ENCODE measurements at regions not wholly inside any gene's neighbourhood (a gene's known extent, or its start where the extent isn't known, plus 50 kb on each side); places are given as distances from the start of the nearest gene placed in this dataset.
A peak's percentile ranks its signal among the peaks of the same experiment; 100 is the strongest.
"Not testable (repeated sequence)": the region's sequence is repeated elsewhere in the genome, so short reads cannot be mapped to it uniquely, and the experiment has no call there.

DNA sequence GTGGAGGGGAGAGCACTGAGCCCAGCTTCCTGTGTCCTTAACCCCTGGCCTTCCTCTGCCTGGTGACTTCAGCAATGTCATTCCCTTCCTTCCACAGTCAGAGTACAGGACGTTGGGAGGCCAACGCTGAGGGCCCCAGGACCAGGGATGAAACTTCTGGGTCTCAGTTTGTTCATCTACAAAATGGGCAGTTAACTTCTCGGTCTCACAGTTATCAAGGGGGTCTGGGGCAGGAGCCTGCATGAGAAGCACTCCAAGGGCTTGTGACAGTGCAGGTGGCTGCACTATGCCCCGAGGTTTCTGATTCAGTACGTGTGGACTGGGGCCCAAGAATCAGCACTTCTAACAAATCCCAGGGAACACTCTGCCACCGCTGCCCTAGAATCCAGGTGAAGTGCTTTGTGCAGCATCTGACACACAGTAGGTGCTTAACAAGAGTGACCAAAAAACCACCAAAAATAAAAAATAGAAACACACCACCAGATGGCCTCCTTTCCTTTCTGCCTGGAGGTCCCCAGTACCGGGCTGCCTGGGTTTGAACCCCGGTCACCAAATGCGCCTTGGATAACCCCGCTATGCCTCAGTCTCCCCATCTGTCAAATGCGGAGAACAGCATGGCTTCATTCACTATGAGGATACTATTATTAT lies 80.4 kb downstream of the RFLNA start:
- ATAC-seq (ENCODE audit: poor library complexity) (no peak), DNase-seq (no peak)
- intact Hi-C loops (cut with DNase I) = no loop called here

DNA sequence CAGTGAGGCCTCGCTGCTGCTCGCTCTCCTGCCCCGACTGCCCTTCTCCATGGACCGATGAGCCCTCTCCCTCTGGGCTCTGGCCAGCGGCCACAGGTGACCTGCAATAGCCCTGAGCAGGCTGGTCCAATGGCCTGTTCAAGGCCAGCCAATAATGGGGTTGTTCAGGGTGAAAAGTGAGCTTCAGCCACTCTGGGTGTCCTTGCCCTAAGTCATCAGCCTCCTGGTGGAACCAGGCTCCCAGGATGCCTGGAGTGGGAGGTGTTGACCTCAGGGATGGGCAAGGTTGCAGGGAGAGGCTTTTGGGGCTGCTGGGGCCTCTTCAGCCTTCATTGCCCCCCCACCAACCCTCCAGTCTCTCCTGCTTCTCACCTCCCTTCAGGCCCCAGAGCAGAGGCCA lies 79.7 kb downstream of the RFLNA start:
- intact Hi-C loops (cut with DNase I) = no loop called here
- ATAC-seq (ENCODE audit: poor library complexity) (no peak), DNase-seq (no peak)

DNA sequence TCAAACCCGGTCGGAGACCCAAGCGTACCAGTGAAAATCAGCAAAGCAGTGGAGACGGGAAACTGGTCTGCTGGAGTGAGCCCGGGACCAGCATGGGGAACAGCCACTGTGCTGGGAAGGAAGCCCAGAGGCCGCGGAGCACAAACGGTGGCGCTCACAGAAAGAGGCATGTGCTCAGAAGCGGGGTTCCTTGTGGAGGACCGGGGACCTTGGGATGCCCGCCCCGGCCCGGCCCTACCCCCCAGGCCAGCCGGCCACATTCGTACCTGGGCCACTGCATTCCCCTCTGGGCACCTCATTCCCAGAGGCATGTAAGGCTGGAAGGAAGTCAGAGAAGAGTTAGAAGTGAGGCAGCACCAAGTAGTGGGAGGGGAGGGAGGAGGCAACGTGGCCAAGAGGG lies 79.3 kb downstream of the RFLNA start:
- intact Hi-C loops (cut with DNase I) = no loop called here
- DNase-seq (no peak), ATAC-seq (ENCODE audit: poor library complexity) (no peak)

DNA sequence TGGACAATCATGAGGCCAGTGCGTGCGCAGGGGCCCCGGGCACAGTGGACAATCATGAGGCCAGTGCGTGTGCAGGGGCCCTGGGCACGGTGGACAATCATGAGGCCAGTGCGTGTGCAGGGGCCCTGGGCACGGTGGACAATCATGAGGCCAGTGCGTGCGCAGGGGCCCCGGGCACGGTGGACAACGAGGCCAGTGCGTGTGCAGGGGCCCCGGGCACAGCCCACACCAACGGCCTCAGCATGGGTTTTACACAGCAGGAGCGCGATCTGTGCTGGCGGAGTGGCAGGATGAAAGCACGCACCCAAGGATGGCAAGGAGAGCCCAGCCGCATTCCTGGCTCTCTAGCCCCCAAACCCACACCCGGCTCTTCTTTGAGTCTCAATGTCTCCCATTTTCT lies 78.8 kb downstream of the RFLNA start:
- ATAC-seq (ENCODE audit: poor library complexity); DNase-seq; intact Hi-C loops (cut with DNase I): not testable (repeated sequence)

DNA sequence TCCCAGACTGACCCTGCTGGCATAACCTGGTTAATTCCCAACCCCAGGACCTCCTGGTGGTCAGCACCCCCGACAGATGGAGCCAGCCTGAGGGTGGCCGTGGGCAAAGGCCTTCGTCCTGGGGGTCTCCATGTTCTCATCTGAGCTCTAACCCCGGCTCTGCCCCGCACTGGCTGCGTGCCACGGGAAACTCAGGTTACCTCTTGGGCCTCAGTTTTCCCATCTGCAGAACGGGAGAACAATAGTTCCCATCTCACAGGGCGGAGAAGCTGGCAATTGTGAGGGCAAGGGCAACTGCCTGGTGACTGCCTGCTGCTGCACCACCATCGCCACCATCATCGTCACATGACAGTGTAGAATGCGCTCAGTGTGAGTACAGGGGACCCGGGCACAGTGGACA lies 77.9 kb downstream of the RFLNA start:
- no peak for DNase-seq
- no peak for ATAC-seq (ENCODE audit: poor library complexity)
- intact Hi-C loops (cut with DNase I) = no loop called here

DNA sequence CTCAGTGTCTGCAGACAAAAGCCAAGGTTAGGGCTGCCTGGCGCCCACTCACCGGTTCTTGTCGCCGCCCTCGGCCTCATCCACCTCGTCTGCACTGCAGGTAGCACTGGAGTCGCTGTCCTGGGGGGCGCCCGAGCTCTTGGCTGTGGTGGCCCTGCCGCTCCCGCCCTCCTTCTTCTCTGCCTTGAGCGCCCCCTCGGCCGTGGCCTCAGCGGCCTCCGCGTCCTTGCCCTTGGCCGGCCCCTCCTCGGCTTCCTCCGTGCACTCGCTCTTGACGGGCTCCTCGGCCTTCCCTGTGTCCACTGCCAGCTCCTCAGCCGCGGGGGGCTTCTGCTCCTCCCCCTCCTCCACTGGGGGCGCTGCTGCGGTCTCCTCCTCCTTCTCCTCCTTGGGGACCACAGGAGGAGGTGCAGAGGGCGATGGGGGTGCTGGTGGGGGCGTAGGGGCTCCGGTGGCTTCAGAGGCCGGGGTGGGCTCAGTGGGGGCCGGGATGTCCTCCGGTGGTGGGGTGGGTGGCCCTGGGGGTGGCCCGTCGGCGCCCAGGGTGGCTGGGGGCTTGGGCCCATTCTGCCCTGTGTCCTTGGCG lies 77.2 kb downstream of the RFLNA start:
- ATAC-seq (ENCODE audit: poor library complexity) = no peak
- DNase-seq = no peak
- intact Hi-C loops (cut with DNase I) = no loop called here

DNA sequence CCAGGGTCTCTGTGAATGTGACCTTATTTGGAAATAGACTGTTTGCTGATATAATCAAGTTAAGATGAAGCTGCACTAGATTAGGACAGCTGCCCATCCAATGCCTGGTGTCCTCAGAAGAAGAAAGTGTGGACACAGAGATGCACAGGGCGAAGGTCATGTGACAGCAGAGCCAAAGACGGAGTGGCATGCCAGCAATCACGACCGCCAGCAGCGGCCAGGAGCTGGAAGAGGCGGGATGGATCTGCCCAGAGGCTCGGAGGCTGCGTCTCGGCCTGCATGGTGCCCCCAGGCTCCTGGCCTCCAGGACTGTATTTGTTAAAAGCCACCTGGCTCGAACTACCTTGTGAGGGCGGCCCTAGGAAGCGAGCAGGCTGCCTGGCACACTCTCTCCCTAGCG lies 76.5 kb downstream of the RFLNA start:
- intact Hi-C loops (cut with DNase I) = no loop called here
- DNase-seq (no peak), ATAC-seq (ENCODE audit: poor library complexity) (no peak)

DNA sequence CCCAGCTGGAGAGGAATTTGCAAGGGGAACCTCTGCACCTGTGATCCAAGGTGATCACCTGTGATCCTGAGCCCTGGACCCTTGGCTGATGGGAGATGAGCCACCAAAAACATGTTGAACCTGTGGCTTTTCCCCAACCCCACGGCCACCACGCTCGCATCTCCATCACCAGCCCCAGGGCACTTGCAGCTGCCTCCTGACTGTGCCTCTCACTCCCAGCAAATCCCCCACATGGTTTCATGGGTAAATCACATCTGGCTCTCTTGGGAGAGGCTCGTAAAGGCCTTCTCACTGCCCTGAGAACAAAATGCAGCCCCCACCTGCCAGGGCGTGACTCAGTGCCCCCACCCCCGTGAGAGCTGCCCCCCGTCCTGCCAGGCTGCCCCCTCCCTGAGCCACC lies 76.0 kb downstream of the RFLNA start:
- no peak for ATAC-seq (ENCODE audit: poor library complexity)
- DNase-seq = no peak
- intact Hi-C loops (cut with DNase I) = no loop called here

DNA sequence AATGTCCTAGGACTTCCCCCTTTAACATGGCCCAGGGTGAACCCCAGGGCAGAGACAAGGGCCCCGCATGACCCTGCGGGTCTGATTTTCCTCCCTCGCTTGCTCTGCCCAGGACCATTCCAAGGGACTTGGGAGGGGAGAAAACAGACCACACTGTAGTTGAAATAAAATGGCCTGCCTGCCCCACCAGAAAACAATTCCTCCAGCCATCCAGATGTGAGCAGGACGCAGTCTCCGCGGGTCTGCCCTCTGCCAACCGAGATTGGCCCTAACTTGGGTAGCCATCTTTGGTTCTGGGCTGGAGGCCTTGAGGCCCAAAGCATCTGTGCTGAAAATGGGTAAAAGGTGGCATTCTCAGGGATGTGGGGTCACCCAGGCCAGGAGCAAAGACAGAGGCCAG lies 75.5 kb downstream of the RFLNA start:
- intact Hi-C loops (cut with DNase I) = no loop called here
- DNase-seq (no peak), ATAC-seq (ENCODE audit: poor library complexity) (no peak)

DNA sequence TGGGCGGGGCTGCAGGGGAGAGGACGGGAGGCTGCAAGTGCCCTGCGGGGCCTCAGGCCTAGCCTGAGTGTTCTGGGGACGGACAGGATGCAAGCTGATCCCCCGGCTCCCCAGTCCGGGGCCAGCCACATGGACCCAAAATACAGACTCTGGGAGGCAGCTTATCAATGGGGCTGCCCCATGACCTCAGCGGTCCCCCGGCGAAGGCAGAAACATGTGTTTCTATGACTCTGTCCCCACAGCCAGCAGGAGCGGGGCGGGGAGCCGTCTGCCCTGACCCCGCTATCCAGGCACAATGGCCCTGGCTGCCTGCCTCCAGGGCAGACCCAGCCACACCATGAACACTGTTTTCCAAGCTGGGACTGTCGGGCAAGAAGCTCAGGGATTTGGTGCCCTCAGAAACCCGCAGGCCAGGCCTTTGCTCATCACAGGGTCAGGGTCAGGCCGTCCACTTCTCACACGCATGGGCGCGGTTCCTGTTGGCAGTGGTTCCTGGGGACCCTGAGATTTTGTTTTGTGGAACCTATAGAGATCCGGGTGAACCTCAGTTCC lies 75.0 kb downstream of the RFLNA start:
- ATAC-seq (ENCODE audit: poor library complexity) = peak; percentile 47
- peak; percentile 89 for DNase-seq
- intact Hi-C loops (cut with DNase I) = no loop called here

DNA sequence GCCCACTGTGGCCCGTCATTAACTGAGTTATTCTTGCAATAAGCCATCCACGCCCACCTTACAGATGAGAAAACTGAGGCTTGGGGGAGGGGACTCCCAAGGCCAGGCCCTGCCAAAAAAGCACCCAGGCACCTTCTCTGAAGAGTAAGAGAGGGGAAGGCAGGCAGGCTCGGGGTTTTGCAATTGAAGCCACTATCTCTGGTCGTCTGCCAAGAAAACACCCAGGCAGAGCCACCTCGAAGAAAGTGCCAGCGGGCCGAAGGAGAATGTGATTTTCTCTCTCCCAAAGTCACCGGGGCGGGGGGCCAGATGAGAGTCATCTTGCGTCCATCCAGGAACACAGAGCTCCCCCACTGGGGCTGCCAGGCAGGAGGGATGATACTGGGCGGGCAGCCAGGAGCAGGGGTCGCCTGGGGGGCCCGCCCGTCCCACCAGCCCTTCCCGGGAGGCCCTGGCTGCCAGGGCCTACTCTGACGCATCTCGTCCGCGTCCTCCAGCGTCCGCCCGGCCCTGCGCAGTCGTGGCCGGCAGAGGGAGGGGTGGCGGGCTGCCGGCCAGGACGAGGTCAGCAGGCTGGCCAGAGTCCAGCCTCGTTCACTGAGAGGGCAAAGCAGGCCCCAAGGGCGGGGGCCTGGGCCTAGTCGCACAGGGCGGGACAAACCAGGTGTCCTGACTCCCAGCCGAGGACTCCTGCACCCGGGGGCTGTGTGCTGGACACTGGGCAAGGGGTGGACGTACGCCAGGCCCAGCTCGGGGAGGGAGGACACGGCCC lies 74.3 kb downstream of the RFLNA start:
- ATAC-seq (ENCODE audit: poor library complexity) = peak; percentile 87
- intact Hi-C loops (cut with DNase I) = no loop called here
- DNase-seq = peak; percentile 95

DNA sequence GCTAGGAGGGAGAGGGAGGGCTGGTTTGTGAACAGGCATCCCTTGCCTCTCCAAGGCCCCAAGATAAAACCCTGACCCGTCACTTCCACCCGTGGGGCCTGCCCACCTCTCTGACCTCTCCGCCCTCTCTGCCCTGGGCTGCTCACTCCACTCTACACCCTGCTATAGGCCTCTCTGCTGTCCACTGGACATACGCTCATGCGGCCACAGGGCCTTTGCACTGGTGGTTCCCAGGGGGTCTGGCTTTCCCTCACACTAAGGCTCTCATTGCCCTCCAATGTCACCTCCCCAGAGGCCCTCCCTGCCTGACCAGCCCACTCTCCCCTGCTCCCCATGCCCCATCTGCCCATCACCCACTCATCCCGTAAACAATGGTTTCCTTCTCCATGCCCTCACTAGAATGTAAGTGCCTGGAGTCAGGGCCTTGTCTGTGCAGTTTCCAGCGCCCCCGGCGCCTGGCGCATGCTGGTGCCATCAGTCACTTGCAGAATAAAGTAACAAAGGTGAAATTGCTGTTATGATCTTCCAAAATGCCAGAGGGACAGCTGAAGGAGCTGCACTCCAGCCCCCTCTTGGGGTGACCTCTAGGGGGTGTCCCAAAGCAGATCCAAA lies 73.6 kb downstream of the RFLNA start:
- no peak for ATAC-seq (ENCODE audit: poor library complexity)
- intact Hi-C loops (cut with DNase I) = no loop called here

DNA sequence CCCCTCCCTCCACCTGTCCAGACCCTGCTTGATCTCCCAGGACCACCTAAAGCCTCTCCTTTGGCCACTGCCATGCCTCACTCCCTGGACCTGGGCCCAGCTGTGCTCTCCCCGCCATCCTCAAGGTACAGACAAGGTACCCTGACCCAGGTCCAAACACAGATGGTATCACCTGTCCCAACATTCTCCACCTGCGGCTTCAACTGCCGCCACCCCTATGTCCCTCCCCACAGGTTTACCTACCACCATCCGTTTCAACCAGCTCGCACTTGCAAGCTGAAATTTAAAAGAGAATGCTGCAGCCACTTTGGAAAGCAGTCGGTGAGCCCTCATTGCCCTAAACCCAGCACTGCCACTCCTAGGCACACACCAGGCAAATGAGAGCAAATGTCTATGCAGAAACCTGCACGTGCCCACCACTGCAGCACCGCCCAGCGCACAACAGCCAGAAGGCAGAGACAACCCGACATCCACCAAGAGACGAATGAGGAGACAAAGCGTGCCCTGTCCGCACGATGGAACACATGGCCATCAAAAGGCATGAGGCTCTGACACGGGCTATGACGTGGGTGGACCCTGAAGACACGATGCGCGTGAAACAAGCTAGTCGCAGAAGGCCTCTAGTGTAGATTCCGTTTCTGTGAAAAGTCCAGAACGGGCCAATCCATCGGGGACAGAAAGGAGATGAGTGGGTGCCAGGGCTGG lies 71.0 kb downstream of the RFLNA start:
- intact Hi-C loops (cut with DNase I) = no loop called here
- ATAC-seq (ENCODE audit: poor library complexity) = no peak
- DNase-seq = no peak

More for the DNA sequence above, 73.6 kb downstream of the RFLNA start:
- DNase-seq = no peak
